OCI-LY1 (cell line): ENCODE measurements at regions not wholly inside any gene's neighbourhood (a gene's known extent, or its start where the extent isn't known, plus 50 kb on each side); places are given as distances from the start of the nearest gene placed in this dataset.

Experiments
- H2AFZ ChIP-seq: fragments of 200-600 bp; sonication (generic), shearing (Covaris generic); 2 replicates; pipeline ENCODE4 v1.6.0; 2014; ENCODE audit warnings: antibody characterized with exemption, mild to moderate bottlenecking, low read length
- H3F3A ChIP-seq: fragments of 200-600 bp; sonication (generic), shearing (Covaris generic); 2 replicates; pipeline ENCODE4 v1.6.0; 2014; ENCODE audit warnings: mild to moderate bottlenecking, antibody characterized with exemption, low read length, moderate library complexity; ENCODE audit not compliant: insufficient read depth
- H3K27ac ChIP-seq: fragments of 200-600 bp; sonication (generic); 2 replicates; pipeline ENCODE4 v1.5.1; 2014; ENCODE audit warnings: low read length, mixed run types, mild to moderate bottlenecking, low read depth; ENCODE audit not compliant: poor library complexity, severe bottlenecking
- H3K27me3 ChIP-seq: fragments of 200-600 bp; sonication (generic); 2 replicates; pipeline ENCODE4 v1.6.0; 2014; ENCODE audit warnings: antibody characterized with exemption, mild to moderate bottlenecking, low read length, moderate library complexity; ENCODE audit not compliant: insufficient read depth
- H3K36me3 ChIP-seq: fragments of 200-600 bp; sonication (generic); 2 replicates; pipeline ENCODE4 v1.6.1; 2014; ENCODE audit warnings: mild to moderate bottlenecking, antibody characterized with exemption, low read length, moderate library complexity, mixed read lengths; ENCODE audit not compliant: insufficient read depth
- H3K4me1 ChIP-seq: fragments of 200-600 bp; sonication (generic); 2 replicates; pipeline ENCODE4 v1.5.1; 2014; ENCODE audit warnings: mild to moderate bottlenecking, low read length, moderate library complexity; ENCODE audit not compliant: insufficient read depth, severe bottlenecking
- H3K4me2 ChIP-seq: fragments of 200-600 bp; sonication (generic), shearing (Covaris generic); 2 replicates; pipeline ENCODE4 v1.6.1; 2014; ENCODE audit warnings: low read length
- H3K4me3 ChIP-seq: fragments of 200-600 bp; sonication (generic); 2 replicates; pipeline ENCODE4 v1.5.1; 2014; ENCODE audit warnings: low read length, low read depth, mild to moderate bottlenecking, mixed read lengths; ENCODE audit not compliant: poor library complexity, severe bottlenecking
- H3K79me2 ChIP-seq: fragments of 200-600 bp; shearing (Covaris generic); 2 replicates; pipeline ENCODE4 v1.6.1; 2016; ENCODE audit warnings: mixed run types, low read length, mixed read lengths; ENCODE audit not compliant: insufficient read depth
- H3K9ac ChIP-seq: fragments of 200-600 bp; sonication (generic), shearing (Covaris generic); 2 replicates; pipeline ENCODE4 v1.6.1; 2014; ENCODE audit warnings: mild to moderate bottlenecking, low read length, mixed read lengths
- H3K9me2 ChIP-seq: fragments of 200-600 bp; sonication (generic), shearing (Covaris generic); 2 replicates; pipeline ENCODE4 v1.6.1; 2014; ENCODE audit warnings: low read depth, mild to moderate bottlenecking, low read length, mixed read lengths
- H3K9me3 ChIP-seq: fragments of 200-600 bp; shearing (Covaris generic); 2 replicates; pipeline ENCODE4 v1.6.1; 2014; ENCODE audit warnings: low read length, mixed read lengths
- H4K20me1 ChIP-seq: fragments of 200-600 bp; sonication (generic), shearing (Covaris generic); 2 replicates; pipeline ENCODE4 v1.6.0; 2016; ENCODE audit warnings: mild to moderate bottlenecking, low read length; ENCODE audit not compliant: insufficient read depth
- EZH2 ChIP-seq: fragments of 200-600 bp; sonication (generic), shearing (Covaris generic); IDR thresholded peaks from 2 replicates; pipeline ENCODE4 v1.8.0; 2017; ENCODE audit warnings: borderline replicate concordance, mixed run types, mild to moderate bottlenecking, antibody characterized with exemption, low read length, moderate library complexity, mixed read lengths
- TF ChIP-seq, protein P1 (sequence below): fragments of 200-600 bp; sonication (generic), shearing (Covaris generic); IDR thresholded peaks from 2 replicates; pipeline ENCODE4 v1.5.1; 2017; ENCODE audit warnings: mild to moderate bottlenecking, antibody characterized with exemption, low read length, moderate library complexity, mixed read lengths

DNA sequence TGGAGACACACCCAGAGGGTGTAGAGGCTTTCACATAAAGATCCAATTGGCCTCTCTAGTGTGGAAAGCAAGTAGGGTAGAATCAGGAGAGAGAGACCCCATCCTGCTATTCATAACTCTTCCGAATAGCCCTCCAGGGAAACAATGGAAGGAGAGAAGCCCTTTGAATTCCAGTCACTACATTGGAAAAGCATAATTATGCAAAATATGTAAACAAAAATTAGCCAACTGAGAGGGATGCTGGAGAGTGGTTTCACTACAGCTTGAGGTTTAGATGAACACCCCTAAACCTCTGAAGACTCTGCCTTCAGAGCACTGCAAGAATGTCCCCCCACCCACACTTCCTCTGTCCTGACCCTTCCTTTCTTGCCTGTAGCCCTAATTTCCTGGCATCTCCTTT is 197.3 kb upstream of the ANKRD55 start:
- H3K4me3 ChIP-seq, result no peak overlapping the region
- H3K4me1 ChIP-seq, result peaks cover 10% of the 10 kb centered on the region
- no peak overlapping the region for H3K27ac ChIP-seq
- TF ChIP-seq, protein P1, sequence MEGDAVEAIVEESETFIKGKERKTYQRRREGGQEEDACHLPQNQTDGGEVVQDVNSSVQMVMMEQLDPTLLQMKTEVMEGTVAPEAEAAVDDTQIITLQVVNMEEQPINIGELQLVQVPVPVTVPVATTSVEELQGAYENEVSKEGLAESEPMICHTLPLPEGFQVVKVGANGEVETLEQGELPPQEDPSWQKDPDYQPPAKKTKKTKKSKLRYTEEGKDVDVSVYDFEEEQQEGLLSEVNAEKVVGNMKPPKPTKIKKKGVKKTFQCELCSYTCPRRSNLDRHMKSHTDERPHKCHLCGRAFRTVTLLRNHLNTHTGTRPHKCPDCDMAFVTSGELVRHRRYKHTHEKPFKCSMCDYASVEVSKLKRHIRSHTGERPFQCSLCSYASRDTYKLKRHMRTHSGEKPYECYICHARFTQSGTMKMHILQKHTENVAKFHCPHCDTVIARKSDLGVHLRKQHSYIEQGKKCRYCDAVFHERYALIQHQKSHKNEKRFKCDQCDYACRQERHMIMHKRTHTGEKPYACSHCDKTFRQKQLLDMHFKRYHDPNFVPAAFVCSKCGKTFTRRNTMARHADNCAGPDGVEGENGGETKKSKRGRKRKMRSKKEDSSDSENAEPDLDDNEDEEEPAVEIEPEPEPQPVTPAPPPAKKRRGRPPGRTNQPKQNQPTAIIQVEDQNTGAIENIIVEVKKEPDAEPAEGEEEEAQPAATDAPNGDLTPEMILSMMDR, result no peak
- TF ChIP-seq EZH2, result no peak
- H3K79me2 ChIP-seq, result no peaks in the 10 kb centered on the region
- no peaks in the 10 kb centered on the region for H3K36me3 ChIP-seq
- H3F3A ChIP-seq, result no peaks in the 10 kb centered on the region
- no peak overlapping the region for H3K9ac ChIP-seq
- no peak overlapping the region for H2AFZ ChIP-seq
- no peak overlapping the region for H3K4me2 ChIP-seq
- H3K9me2 ChIP-seq, result no peaks in the 10 kb centered on the region
- no peaks in the 10 kb centered on the region for H3K27me3 ChIP-seq
- no peaks in the 10 kb centered on the region for H4K20me1 ChIP-seq
- no peaks in the 10 kb centered on the region for H3K9me3 ChIP-seq

DNA sequence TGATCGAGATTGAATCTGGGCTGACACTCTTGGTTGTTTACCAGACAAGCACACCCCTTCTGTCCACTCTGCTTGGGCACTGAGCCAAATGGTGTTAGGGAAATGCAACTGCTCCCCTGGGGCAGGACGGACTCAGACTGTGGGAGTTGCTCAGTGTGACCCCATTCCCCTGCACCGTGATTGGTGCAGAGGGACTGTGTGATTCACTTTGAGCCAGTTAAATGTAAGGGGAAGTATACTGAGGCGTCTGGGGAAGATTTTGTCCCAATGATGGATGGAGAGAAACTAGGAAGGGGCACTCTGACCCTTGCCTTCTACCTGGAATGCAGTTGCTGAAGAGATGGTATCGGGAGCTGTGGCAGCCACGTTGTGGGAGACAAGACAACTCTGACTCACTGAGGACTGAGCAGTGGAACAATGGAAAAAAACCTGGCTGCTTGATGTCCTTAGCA is 196.0 kb upstream of the ANKRD55 start:
- H3K27me3 ChIP-seq, result no peaks in the 10 kb centered on the region
- no peak overlapping the region for H3K9ac ChIP-seq
- H3K4me2 ChIP-seq, result no peak overlapping the region
- H3K79me2 ChIP-seq, result no peaks in the 10 kb centered on the region
- no peak overlapping the region for H3K27ac ChIP-seq
- H3K4me3 ChIP-seq, result no peak overlapping the region
- no peak for TF ChIP-seq EZH2
- TF ChIP-seq, protein P1, result no peak
- peaks cover 10% of the 10 kb centered on the region for H3K4me1 ChIP-seq
- H3F3A ChIP-seq, result no peaks in the 10 kb centered on the region
- no peaks in the 10 kb centered on the region for H3K9me3 ChIP-seq
- no peaks in the 10 kb centered on the region for H3K9me2 ChIP-seq
- no peaks in the 10 kb centered on the region for H3K36me3 ChIP-seq
- H2AFZ ChIP-seq, result no peak overlapping the region
- no peaks in the 10 kb centered on the region for H4K20me1 ChIP-seq

DNA sequence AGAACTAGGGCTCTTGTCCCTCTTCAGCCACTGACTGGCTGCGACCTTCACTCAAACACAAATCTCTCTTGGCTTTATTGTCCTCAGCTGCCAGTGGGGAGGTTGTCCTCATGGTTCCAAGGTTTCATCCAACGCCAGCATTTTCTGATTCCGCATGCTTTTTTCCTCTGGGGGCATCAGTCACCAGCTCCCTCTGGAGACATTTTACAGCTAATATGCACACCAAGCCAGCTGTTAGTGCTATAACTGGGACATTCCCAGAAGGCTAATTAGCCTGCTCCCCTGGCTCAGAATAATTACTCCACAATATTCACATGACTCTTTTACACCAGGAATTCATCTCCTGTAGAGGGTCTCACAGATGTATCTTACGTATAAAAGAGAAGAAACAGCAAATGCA is 193.6 kb upstream of the ANKRD55 start:
- Histone ChIP-seq H3K9me2 (no peaks in the 10 kb centered on the region), H3F3A (no peaks in the 10 kb centered on the region), H3K79me2 (no peaks in the 10 kb centered on the region), H3K9me3 (no peaks in the 10 kb centered on the region), H2AFZ (no peak overlapping the region), H3K27ac (no peak overlapping the region), H3K4me3 (no peak overlapping the region), H3K27me3 (no peaks in the 10 kb centered on the region), H3K4me2 (no peak overlapping the region), H3K36me3 (no peaks in the 10 kb centered on the region), H3K4me1 (peaks cover 10% of the 10 kb centered on the region), H4K20me1 (no peaks in the 10 kb centered on the region), H3K9ac (no peak overlapping the region)
- TF ChIP-seq EZH2, result no peak
- TF ChIP-seq, protein P1, result no peak
